ENCODE measurements at regions not wholly inside any gene's neighbourhood (a gene's known extent, or its start where the extent isn't known, plus 50 kb on each side); places are given as distances from the start of the nearest gene placed in this dataset.
"Not testable (repeated sequence)": the region's sequence is repeated elsewhere in the genome, so short reads cannot be mapped to it uniquely, and the experiment has no call there.

GRCh38 chrX:137934214-137934613 lies 368.3 kb downstream of the ZIC3 start:
- not testable (repeated sequence) for H3K9ac ChIP-seq (ENCODE audit: low read depth, low read length); H3K27me3 ChIP-seq (ENCODE audit: control insufficient read depth, insufficient read depth, low read length); H3K27ac ChIP-seq (ENCODE audit: low read depth, low read length); H3K36me3 ChIP-seq (ENCODE audit: control insufficient read depth, insufficient read depth, low read length); H3K4me3 ChIP-seq (ENCODE audit: low read depth, low read length)
- H3K9me3 ChIP-seq (ENCODE audit: control insufficient read depth, insufficient read depth, low read length) = peaks cover 36% of the 10 kb centered on the region
- peaks cover 15% of the 10 kb centered on the region for H3K4me1 ChIP-seq (ENCODE audit: control insufficient read depth, insufficient read depth, low read length)

- Histone ChIP-seq H3K9me3 (ENCODE audit: control insufficient read depth, insufficient read depth, low read length) (peaks cover 36% of the 10 kb centered on the region), H3K4me3 (ENCODE audit: low read depth, low read length) (peak overlapping the region; percentile 29; the same call in 1 of the 2 replicates)
- not testable (repeated sequence) for H3K36me3 ChIP-seq (ENCODE audit: control insufficient read depth, insufficient read depth, low read length); H3K27ac ChIP-seq (ENCODE audit: low read depth, low read length); H3K27me3 ChIP-seq (ENCODE audit: control insufficient read depth, insufficient read depth, low read length); H3K9ac ChIP-seq (ENCODE audit: low read depth, low read length); H3K4me1 ChIP-seq (ENCODE audit: control insufficient read depth, insufficient read depth, low read length)
Measured at GRCh38 chrX:137934887-137935286, 369.0 kb downstream of the ZIC3 start.

GRCh38 chrX:137945470-137945869 lies 379.5 kb downstream of the ZIC3 start:
- Histone ChIP-seq H3K36me3 (ENCODE audit: control insufficient read depth, insufficient read depth, low read length) (no peaks in the 10 kb centered on the region), H3K27me3 (ENCODE audit: control insufficient read depth, insufficient read depth, low read length) (no peaks in the 10 kb centered on the region), H3K4me3 (ENCODE audit: low read depth, low read length) (no peak overlapping the region), H3K9ac (ENCODE audit: low read depth, low read length) (no peak overlapping the region), H3K27ac (ENCODE audit: low read depth, low read length) (no peak overlapping the region), H3K9me3 (ENCODE audit: control insufficient read depth, insufficient read depth, low read length) (peaks cover 24% of the 10 kb centered on the region), H3K4me1 (ENCODE audit: control insufficient read depth, insufficient read depth, low read length) (peaks cover 13% of the 10 kb centered on the region)

GRCh38 chrX:137969191-137969590 lies 403.3 kb downstream of the ZIC3 start:
- Histone ChIP-seq H3K9ac (ENCODE audit: low read depth, low read length) (no peak overlapping the region), H3K4me3 (ENCODE audit: low read depth, low read length) (no peak overlapping the region), H3K27ac (ENCODE audit: low read depth, low read length) (no peak overlapping the region), H3K9me3 (ENCODE audit: control insufficient read depth, insufficient read depth, low read length) (no peaks in the 10 kb centered on the region; the same call in 1 of the 2 replicates), H3K4me1 (ENCODE audit: control insufficient read depth, insufficient read depth, low read length) (no peaks in the 10 kb centered on the region), H3K36me3 (ENCODE audit: control insufficient read depth, insufficient read depth, low read length) (no peaks in the 10 kb centered on the region), H3K27me3 (ENCODE audit: control insufficient read depth, insufficient read depth, low read length) (no peaks in the 10 kb centered on the region)

- Histone ChIP-seq H3K36me3 (ENCODE audit: control insufficient read depth, insufficient read depth, low read length) (no peaks in the 10 kb centered on the region), H3K4me3 (ENCODE audit: low read depth, low read length) (peak overlapping the region; percentile 33; the same call in 1 of the 2 replicates), H3K27me3 (ENCODE audit: control insufficient read depth, insufficient read depth, low read length) (no peaks in the 10 kb centered on the region), H3K9me3 (ENCODE audit: control insufficient read depth, insufficient read depth, low read length) (no peaks in the 10 kb centered on the region), H3K4me1 (ENCODE audit: control insufficient read depth, insufficient read depth, low read length) (peaks cover 38% of the 10 kb centered on the region), H3K27ac (ENCODE audit: low read depth, low read length) (peak overlapping the region; percentile 56), H3K9ac (ENCODE audit: low read depth, low read length) (0 out of 2 replicates have a peak overlapping the region, but pooled peaks have one; percentile 13)
Measured at GRCh38 chrX:137982472-137983172, 416.7 kb downstream of the ZIC3 start.

- H3K27me3 ChIP-seq (ENCODE audit: control insufficient read depth, insufficient read depth, low read length) = peaks cover 2% of the 10 kb centered on the region; the same call in 1 of the 2 replicates
- H3K27ac ChIP-seq (ENCODE audit: low read depth, low read length) = no peak overlapping the region
- H3K9me3 ChIP-seq (ENCODE audit: control insufficient read depth, insufficient read depth, low read length) = no peaks in the 10 kb centered on the region
Measured at GRCh38 chrX:137988470-137988869, 422.5 kb downstream of the ZIC3 start.

GRCh38 chrX:137998619-137999018 lies 432.7 kb downstream of the ZIC3 start:
- H3K27me3 ChIP-seq (ENCODE audit: control insufficient read depth, insufficient read depth, low read length) = no peaks in the 10 kb centered on the region; the same call in 1 of the 2 replicates
- H3K9me3 ChIP-seq (ENCODE audit: control insufficient read depth, insufficient read depth, low read length) = no peaks in the 10 kb centered on the region
- H3K4me1 ChIP-seq (ENCODE audit: control insufficient read depth, insufficient read depth, low read length) = peaks cover 33% of the 10 kb centered on the region
- no peaks in the 10 kb centered on the region for H3K36me3 ChIP-seq (ENCODE audit: control insufficient read depth, insufficient read depth, low read length)
- H3K4me3 ChIP-seq (ENCODE audit: low read depth, low read length) = no peak overlapping the region
- H3K9ac ChIP-seq (ENCODE audit: low read depth, low read length) = no peak overlapping the region
- peak overlapping the region; percentile 11 for H3K27ac ChIP-seq (ENCODE audit: low read depth, low read length)

More at GRCh38 chrX:137988470-137988869, 422.5 kb downstream of the ZIC3 start:
- H3K4me1 ChIP-seq (ENCODE audit: control insufficient read depth, insufficient read depth, low read length) = peaks cover 27% of the 10 kb centered on the region
- H3K9ac ChIP-seq (ENCODE audit: low read depth, low read length) = no peak overlapping the region
- H3K4me3 ChIP-seq (ENCODE audit: low read depth, low read length) = no peak overlapping the region
- no peaks in the 10 kb centered on the region for H3K36me3 ChIP-seq (ENCODE audit: control insufficient read depth, insufficient read depth, low read length)

GRCh38 chrX:137999071-137999470 lies 433.1 kb downstream of the ZIC3 start:
- no peaks in the 10 kb centered on the region for H3K36me3 ChIP-seq (ENCODE audit: control insufficient read depth, insufficient read depth, low read length)
- H3K4me1 ChIP-seq (ENCODE audit: control insufficient read depth, insufficient read depth, low read length) = peaks cover 33% of the 10 kb centered on the region
- H3K9me3 ChIP-seq (ENCODE audit: control insufficient read depth, insufficient read depth, low read length) = no peaks in the 10 kb centered on the region
- H3K27me3 ChIP-seq (ENCODE audit: control insufficient read depth, insufficient read depth, low read length) = no peaks in the 10 kb centered on the region; the same call in 1 of the 2 replicates
- peak overlapping the region; percentile 40 for H3K27ac ChIP-seq (ENCODE audit: low read depth, low read length)
- no peak overlapping the region for H3K9ac ChIP-seq (ENCODE audit: low read depth, low read length)
- no peak overlapping the region for H3K4me3 ChIP-seq (ENCODE audit: low read depth, low read length)

GRCh38 chrX:137999552-137999951 lies 433.6 kb downstream of the ZIC3 start:
- Histone ChIP-seq H3K36me3 (ENCODE audit: control insufficient read depth, insufficient read depth, low read length) (no peaks in the 10 kb centered on the region), H3K27me3 (ENCODE audit: control insufficient read depth, insufficient read depth, low read length) (no peaks in the 10 kb centered on the region; the same call in 1 of the 2 replicates), H3K27ac (ENCODE audit: low read depth, low read length) (peak overlapping the region; percentile 40)

GRCh38 chrX:138001226-138001625 lies 435.3 kb downstream of the ZIC3 start:
- Histone ChIP-seq H3K9me3 (ENCODE audit: control insufficient read depth, insufficient read depth, low read length) (no peaks in the 10 kb centered on the region), H3K27me3 (ENCODE audit: control insufficient read depth, insufficient read depth, low read length) (no peaks in the 10 kb centered on the region)

More at GRCh38 chrX:137999552-137999951, 433.6 kb downstream of the ZIC3 start:
- no peak overlapping the region for H3K9ac ChIP-seq (ENCODE audit: low read depth, low read length)
- no peak overlapping the region for H3K4me3 ChIP-seq (ENCODE audit: low read depth, low read length)
- H3K9me3 ChIP-seq (ENCODE audit: control insufficient read depth, insufficient read depth, low read length) = no peaks in the 10 kb centered on the region
- H3K4me1 ChIP-seq (ENCODE audit: control insufficient read depth, insufficient read depth, low read length) = peaks cover 33% of the 10 kb centered on the region

GRCh38 chrX:138006180-138006579 lies 440.3 kb downstream of the ZIC3 start:
- H3K27me3 ChIP-seq (ENCODE audit: control insufficient read depth, insufficient read depth, low read length) = no peaks in the 10 kb centered on the region
- H3K36me3 ChIP-seq (ENCODE audit: control insufficient read depth, insufficient read depth, low read length) = no peaks in the 10 kb centered on the region
- peaks cover 12% of the 10 kb centered on the region for H3K4me1 ChIP-seq (ENCODE audit: control insufficient read depth, insufficient read depth, low read length)
- H3K9ac ChIP-seq (ENCODE audit: low read depth, low read length) = no peak overlapping the region
- H3K27ac ChIP-seq (ENCODE audit: low read depth, low read length) = no peak overlapping the region
- H3K9me3 ChIP-seq (ENCODE audit: control insufficient read depth, insufficient read depth, low read length) = no peaks in the 10 kb centered on the region
- no peak overlapping the region for H3K4me3 ChIP-seq (ENCODE audit: low read depth, low read length)

More at GRCh38 chrX:138001226-138001625, 435.3 kb downstream of the ZIC3 start:
- no peak overlapping the region for H3K27ac ChIP-seq (ENCODE audit: low read depth, low read length)
- H3K9ac ChIP-seq (ENCODE audit: low read depth, low read length) = no peak overlapping the region
- H3K36me3 ChIP-seq (ENCODE audit: control insufficient read depth, insufficient read depth, low read length) = no peaks in the 10 kb centered on the region
- peaks cover 33% of the 10 kb centered on the region for H3K4me1 ChIP-seq (ENCODE audit: control insufficient read depth, insufficient read depth, low read length)
- peak overlapping the region; percentile 6; the same call in 1 of the 2 replicates for H3K4me3 ChIP-seq (ENCODE audit: low read depth, low read length)
